ENCODE measurements at regions not wholly inside any gene's neighbourhood (a gene's known extent, or its start where the extent isn't known, plus 50 kb on each side); places are given as distances from the start of the nearest gene placed in this dataset.
A peak's percentile ranks its signal among the peaks of the same experiment; 100 is the strongest.

DNA sequence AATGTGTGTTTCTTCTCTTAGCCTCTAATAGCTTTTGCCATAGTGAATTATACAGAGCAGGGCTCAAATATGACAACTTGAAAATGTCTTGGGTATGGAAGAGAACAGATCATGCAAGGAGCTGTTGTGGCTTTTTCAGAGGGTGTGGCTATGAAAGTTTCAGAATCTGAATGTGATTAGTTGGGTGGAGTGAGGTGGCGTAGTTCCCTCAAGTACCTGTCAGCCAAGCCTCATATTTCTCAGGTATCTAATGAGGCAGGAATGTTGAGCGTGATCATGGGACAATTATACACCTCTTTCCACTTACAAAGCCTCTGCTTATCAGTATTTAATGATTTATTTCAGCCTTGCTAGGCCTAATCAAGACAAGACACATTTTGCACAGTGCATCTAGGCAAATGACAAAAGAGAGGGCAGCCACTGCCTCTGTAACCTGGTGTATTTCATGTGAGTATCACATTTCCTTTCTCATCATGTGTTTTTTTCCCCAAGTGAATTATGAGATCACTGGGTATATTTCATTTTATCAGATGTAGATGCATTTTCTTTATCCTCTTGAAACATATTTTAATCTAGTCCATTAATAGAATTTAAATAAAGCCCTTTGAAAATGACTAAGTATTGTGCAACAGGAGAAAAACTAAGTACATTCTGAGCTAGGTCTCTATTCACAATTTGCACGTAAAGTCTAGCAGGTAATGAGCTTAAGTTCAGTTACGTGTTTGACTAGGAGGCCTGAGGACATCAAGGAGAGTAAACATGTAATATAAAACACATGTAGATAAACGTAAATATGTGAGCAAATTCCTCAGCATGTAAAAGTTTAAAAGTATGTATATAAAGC, 644.4 kb upstream of the IGFBP3 start:
- TF ChIP-seq, protein P1, sequence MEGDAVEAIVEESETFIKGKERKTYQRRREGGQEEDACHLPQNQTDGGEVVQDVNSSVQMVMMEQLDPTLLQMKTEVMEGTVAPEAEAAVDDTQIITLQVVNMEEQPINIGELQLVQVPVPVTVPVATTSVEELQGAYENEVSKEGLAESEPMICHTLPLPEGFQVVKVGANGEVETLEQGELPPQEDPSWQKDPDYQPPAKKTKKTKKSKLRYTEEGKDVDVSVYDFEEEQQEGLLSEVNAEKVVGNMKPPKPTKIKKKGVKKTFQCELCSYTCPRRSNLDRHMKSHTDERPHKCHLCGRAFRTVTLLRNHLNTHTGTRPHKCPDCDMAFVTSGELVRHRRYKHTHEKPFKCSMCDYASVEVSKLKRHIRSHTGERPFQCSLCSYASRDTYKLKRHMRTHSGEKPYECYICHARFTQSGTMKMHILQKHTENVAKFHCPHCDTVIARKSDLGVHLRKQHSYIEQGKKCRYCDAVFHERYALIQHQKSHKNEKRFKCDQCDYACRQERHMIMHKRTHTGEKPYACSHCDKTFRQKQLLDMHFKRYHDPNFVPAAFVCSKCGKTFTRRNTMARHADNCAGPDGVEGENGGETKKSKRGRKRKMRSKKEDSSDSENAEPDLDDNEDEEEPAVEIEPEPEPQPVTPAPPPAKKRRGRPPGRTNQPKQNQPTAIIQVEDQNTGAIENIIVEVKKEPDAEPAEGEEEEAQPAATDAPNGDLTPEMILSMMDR (IDR thresholded peaks at IDR 0.05): no peak
- H3K4me3 ChIP-seq (ENCODE audit: low read depth, poor library complexity, severe bottlenecking): no peak overlapping the region
- 49 to 58% methylated on average over 5 of the region's 5 CpGs for WGBS, 2 donors
- intact Hi-C loops (cut with DNase I; ENCODE audit: low total_unique reads): no loop called here
- DNase-seq (ENCODE audit: low spot score in 2 of 2): peak in 1 of 2 donors; percentile 44

DNA sequence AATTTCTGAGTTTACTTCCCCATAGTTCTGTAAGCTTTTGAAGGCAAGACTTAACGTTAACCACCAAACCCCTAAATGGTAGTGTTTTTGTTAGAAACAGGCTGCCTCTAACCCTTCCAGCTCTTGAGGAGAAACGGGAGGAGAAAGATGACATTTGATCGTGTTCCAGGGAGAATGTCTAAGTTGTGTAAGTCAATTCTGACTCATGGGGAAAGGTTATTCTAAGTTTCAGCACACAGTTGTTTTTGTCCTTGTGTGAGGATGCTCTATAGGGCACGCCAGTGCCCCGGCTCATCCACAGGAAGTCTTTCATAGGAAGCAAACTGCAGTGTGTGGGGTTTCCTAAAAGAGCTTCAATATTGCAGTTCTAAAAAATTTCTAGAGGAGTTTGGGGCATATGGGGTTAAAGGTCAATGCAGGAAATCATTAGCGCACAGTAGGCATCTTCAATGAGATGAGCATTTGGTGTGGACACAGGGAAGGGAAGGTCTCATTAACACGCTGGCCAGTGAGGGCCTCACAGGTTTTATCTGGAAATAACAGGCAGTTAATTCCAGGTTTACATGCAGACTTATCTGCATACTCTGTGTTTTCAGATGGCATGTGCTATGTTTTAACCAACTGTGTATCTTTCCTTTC, 638.2 kb upstream of the IGFBP3 start:
- no peak overlapping the region for H3K4me3 ChIP-seq (ENCODE audit: low read depth, poor library complexity, severe bottlenecking)
- WGBS, 2 donors: 56 to 67% methylated on average over 7 of the region's 7 CpGs
- no peak for TF ChIP-seq POLR2A (IDR thresholded peaks at IDR 0.05)
- TF ChIP-seq, protein P1 (IDR thresholded peaks at IDR 0.05): no peak
- DNase-seq (ENCODE audit: low spot score in 2 of 2): no peak
- intact Hi-C loops (cut with DNase I; ENCODE audit: low total_unique reads): no loop called here

DNA sequence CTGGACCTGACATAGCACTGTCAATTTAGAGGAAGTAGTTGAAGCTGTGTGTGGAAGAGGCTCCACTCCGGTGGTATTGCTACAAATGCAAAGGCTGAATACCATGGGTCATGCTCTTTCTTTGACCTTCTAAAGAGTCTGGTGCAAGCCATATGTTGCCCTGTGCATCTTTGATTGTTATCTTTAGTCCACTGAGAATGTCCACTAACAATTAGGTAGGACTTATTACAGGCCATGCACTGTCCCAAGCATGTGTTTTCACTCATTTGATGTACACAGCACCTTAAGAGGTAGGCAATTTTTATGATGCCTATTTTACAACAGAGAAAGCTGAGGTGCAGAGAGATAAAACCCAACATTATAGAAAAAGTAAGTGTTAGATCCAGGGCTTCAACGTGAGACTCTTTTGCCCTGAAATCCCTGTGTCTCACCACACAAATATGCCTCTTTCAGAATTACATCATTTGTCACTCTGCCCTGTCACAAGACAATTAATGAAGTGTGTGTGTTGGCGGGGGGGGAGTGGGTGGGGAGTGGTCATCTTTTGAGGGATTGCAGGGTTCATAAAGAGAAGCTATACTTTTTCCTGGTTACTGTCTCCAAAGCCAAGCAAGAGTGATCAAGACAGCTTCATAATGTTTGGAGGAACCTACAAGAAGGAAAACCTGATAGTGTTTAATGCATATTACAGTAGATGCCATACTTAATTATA, 637.6 kb upstream of the IGFBP3 start:
- H3K4me3 ChIP-seq (ENCODE audit: low read depth, poor library complexity, severe bottlenecking): no peak overlapping the region
- 38 to 59% methylated on average over 3 of the region's 3 CpGs for whole genome bisulfite sequencing, 2 donors
- TF ChIP-seq POLR2A (IDR thresholded peaks at IDR 0.05): no peak
- TF ChIP-seq, protein P1 (IDR thresholded peaks at IDR 0.05): no peak

DNA sequence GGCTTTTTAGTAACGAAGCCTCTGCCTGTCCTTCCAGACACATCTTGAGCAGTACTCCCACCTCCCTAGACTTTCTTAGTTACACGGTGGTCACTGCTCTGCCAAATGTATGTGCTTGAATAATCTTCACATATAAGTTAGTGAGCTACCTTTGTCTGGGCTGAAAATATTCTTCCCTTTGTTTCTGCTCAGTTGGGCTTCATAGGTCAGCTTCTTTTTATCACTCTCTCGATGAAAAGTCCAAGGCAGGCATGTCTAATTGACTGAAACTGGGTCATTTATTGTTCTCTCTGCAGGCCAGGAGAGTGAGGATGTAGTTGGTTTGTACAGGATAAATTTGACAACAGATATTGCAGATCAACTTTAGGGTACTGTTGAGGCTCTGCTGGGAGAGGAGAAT, 636.7 kb upstream of the IGFBP3 start:
- WGBS, 2 donors: 60 to 63% methylated on average over 3 of the region's 3 CpGs
- no peak for DNase-seq (ENCODE audit: low spot score in 2 of 2)
- intact Hi-C loops (cut with DNase I; ENCODE audit: low total_unique reads): no loop called here
- TF ChIP-seq, protein P1 (IDR thresholded peaks at IDR 0.05): no peak
- no peak for TF ChIP-seq POLR2A (IDR thresholded peaks at IDR 0.05)
- no peak overlapping the region for H3K4me3 ChIP-seq (ENCODE audit: low read depth, poor library complexity, severe bottlenecking)

More for the DNA sequence above, 637.6 kb upstream of the IGFBP3 start:
- intact Hi-C loops (cut with DNase I; ENCODE audit: low total_unique reads): no loop called here
- DNase-seq (ENCODE audit: low spot score in 2 of 2): peak; percentile 53 to 88

DNA sequence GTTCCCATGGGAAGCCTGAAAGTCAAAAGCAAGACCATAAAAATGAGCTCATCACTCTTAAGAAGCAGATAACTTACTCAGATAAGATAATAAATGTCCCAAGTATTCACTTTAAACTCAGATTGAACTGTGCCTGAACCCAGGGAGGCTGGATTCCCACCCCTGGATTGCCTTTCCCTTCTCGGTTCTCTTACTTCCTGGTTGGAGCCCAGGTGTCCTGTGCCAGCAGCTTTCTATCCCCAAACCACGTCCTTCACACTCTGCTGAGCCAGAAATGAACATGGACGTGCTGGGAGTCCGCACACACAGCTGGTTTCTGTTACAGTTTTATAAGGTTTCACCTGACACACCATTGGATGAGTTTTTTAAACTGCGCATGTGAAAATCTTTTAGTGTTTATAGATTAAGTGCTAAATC, 636.2 kb upstream of the IGFBP3 start:
- 57 to 59% methylated on average over 5 of the region's 5 CpGs for WGBS, 2 donors
- intact Hi-C loops (cut with DNase I; ENCODE audit: low total_unique reads): no loop called here
- DNase-seq (ENCODE audit: low spot score in 2 of 2): no peak
- H3K4me3 ChIP-seq (ENCODE audit: low read depth, poor library complexity, severe bottlenecking): no peak overlapping the region
- TF ChIP-seq, protein P1 (IDR thresholded peaks at IDR 0.05): no peak
- no peak for TF ChIP-seq POLR2A (IDR thresholded peaks at IDR 0.05)
